ENCODE measurements at regions not wholly inside any gene's neighbourhood (a gene's known extent, or its start where the extent isn't known, plus 50 kb on each side); places are given as distances from the start of the nearest gene placed in this dataset.

DNA sequence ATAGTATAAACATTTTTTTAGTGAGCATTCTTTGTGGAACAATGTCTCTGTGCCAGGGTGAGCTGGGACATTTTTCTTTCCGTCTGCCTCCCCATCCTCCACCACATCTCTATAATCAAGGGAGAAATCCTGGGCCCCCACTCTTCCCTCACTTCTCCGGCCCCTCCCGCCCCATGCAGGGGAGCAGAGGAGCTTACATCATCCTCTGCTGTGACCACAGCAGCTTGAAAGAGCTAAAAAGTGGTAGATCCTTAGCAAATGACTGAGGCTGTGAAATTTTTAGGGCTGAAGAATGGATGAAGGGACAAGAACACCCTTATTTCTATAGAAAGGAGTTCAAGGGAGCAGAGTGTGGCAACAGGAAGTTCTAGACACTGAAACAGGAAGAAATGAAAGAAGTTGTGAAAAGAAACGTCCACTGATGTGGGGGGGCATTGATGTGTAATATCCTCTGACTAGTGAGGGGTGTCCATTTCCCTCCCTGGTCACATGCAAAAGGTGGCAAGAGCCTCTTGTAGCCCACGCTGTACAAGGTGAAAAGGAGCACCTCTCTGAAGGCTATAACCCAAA is 380.3 kb upstream of the JARID2 start:
- H3K4me1 ChIP-seq (ENCODE audit: control insufficient read depth in 1 of 2, insufficient read depth in 2 of 2, low read length in 2 of 2): no peaks in the 10 kb centered on the region
- no peaks in the 10 kb centered on the region for H3K9me3 ChIP-seq (ENCODE audit: control insufficient read depth in 1 of 2, insufficient read depth in 1 of 2, low read depth in 1 of 2, low read length in 2 of 2)
- ATAC-seq (no peak), DNase-seq (ENCODE audit: low read depth, low spot score) (no peak)
- H3K9ac ChIP-seq (ENCODE audit: low read length): no peak overlapping the region
- CTCF ChIA-PET: no interaction called here
- POLR2A ChIA-PET: no interaction called here
- no peak overlapping the region for H3K27ac ChIP-seq (ENCODE audit: low read depth, low read length)
- H3K79me2 ChIP-seq (ENCODE audit: insufficient read depth, low read length): no peaks in the 10 kb centered on the region
- RAD21 ChIA-PET (ENCODE audit: low non-redundant PET in 1 of 2, low total read pairs in 2 of 2, uncharacterized antibody in 2 of 2, unreplicated experiment in 2 of 2): no interaction called here
- no peaks in the 10 kb centered on the region for H3K27me3 ChIP-seq (ENCODE audit: insufficient read depth, low read length)
- intact Hi-C loops (cut with micrococcal nuclease): no loop called here
- H3K36me3 ChIP-seq (ENCODE audit: control insufficient read depth in 1 of 2, insufficient read depth in 2 of 2, low read length in 2 of 2): no peaks in the 10 kb centered on the region
- H3K4me3 ChIP-seq (replicated peaks in 1 of 2; ENCODE audit: low read depth in 1 of 2, low read length in 2 of 2): no peak overlapping the region
- H4K20me1 ChIP-seq (ENCODE audit: insufficient read depth): no peaks in the 10 kb centered on the region
- H3K9me2 ChIP-seq (ENCODE audit: insufficient read depth): no peaks in the 10 kb centered on the region
- no peak overlapping the region for H2AFZ ChIP-seq (ENCODE audit: low read depth, low read length, poor library complexity, severe bottlenecking)
- no TSS peak for BruUV-seq (replicated peaks)
- TF ChIP-seq, protein P1, sequence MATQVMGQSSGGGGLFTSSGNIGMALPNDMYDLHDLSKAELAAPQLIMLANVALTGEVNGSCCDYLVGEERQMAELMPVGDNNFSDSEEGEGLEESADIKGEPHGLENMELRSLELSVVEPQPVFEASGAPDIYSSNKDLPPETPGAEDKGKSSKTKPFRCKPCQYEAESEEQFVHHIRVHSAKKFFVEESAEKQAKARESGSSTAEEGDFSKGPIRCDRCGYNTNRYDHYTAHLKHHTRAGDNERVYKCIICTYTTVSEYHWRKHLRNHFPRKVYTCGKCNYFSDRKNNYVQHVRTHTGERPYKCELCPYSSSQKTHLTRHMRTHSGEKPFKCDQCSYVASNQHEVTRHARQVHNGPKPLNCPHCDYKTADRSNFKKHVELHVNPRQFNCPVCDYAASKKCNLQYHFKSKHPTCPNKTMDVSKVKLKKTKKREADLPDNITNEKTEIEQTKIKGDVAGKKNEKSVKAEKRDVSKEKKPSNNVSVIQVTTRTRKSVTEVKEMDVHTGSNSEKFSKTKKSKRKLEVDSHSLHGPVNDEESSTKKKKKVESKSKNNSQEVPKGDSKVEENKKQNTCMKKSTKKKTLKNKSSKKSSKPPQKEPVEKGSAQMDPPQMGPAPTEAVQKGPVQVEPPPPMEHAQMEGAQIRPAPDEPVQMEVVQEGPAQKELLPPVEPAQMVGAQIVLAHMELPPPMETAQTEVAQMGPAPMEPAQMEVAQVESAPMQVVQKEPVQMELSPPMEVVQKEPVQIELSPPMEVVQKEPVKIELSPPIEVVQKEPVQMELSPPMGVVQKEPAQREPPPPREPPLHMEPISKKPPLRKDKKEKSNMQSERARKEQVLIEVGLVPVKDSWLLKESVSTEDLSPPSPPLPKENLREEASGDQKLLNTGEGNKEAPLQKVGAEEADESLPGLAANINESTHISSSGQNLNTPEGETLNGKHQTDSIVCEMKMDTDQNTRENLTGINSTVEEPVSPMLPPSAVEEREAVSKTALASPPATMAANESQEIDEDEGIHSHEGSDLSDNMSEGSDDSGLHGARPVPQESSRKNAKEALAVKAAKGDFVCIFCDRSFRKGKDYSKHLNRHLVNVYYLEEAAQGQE (IDR thresholded peaks at IDR 0.05; ENCODE audit: low read depth): no peak
- TF ChIP-seq JUND (IDR thresholded peaks at IDR 0.05) (no peak), EGR1 (IDR thresholded peaks at IDR 0.05; ENCODE audit: low read depth) (no peak), SP1 (IDR thresholded peaks at IDR 0.05; ENCODE audit: low read depth) (no peak), SIN3A (IDR thresholded peaks at IDR 0.05; ENCODE audit: low read depth) (no peak), CBX3 (IDR thresholded peaks at IDR 0.05; ENCODE audit: low read depth) (no peak), EZH2phosphoT487 (IDR thresholded peaks at IDR 0.05; ENCODE audit: borderline replicate concordance) (no peak), ZBTB33 (IDR thresholded peaks at IDR 0.05; ENCODE audit: extremely low read depth, insufficient replicate concordance, low read length) (no peak), RAD21 (IDR thresholded peaks at IDR 0.05; ENCODE audit: low read depth) (no peak), ZNF274 (IDR thresholded peaks at IDR 0.05; ENCODE audit: low read depth, low read length) (no peak), ATF3 (IDR thresholded peaks at IDR 0.05) (no peak), POLR2A (IDR thresholded peaks at IDR 0.05; ENCODE audit: borderline replicate concordance, extremely low read depth, insufficient read depth, insufficient read length) (no peak), CEBPB (IDR thresholded peaks at IDR 0.05; ENCODE audit: low read depth) (no peak), YY1 (IDR thresholded peaks at IDR 0.05; ENCODE audit: extremely low read depth, insufficient replicate concordance, low read depth, low read length) (no peak), CTCF (IDR thresholded peaks at IDR 0.05 in 2 of 3, conservative IDR thresholded peaks at IDR 0.05 in 1 of 3; ENCODE audit: borderline replicate concordance in 1 of 3, insufficient read depth in 1 of 3, low read depth in 2 of 3, low read length in 2 of 3) (no peak), POLR2AphosphoS5 (IDR thresholded peaks at IDR 0.05; ENCODE audit: low read depth, low read length) (no peak), ELF1 (IDR thresholded peaks at IDR 0.05; ENCODE audit: borderline replicate concordance, low read depth) (no peak), SRF (IDR thresholded peaks at IDR 0.05; ENCODE audit: low read depth) (no peak), EZH2 (IDR thresholded peaks at IDR 0.05) (no peak)
- TF ChIP-seq, protein P2, sequence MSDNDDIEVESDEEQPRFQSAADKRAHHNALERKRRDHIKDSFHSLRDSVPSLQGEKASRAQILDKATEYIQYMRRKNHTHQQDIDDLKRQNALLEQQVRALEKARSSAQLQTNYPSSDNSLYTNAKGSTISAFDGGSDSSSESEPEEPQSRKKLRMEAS (IDR thresholded peaks at IDR 0.05): no peak
- H3K4me2 ChIP-seq (ENCODE audit: low read length): no peak overlapping the region

Data from HCT116 (cell line).